HEK293 (cell line): ENCODE measurements at regions not wholly inside any gene's neighbourhood (a gene's known extent, or its start where the extent isn't known, plus 50 kb on each side); places are given as distances from the start of the nearest gene placed in this dataset.

Experiments
- CTCF ChIA-PET: fragments of 350-600 bp; formaldehyde crosslinking; extraction: SDS; loops from one replicate; lab custom pipeline; 2021; ENCODE audit warnings: antibody characterized with exemption; lab: Yijun Ruan, JAX
- POLR2A ChIA-PET: fragments of 300-600 bp; formaldehyde crosslinking; extraction: SDS; loops from one replicate; lab custom pipeline; 2020; ENCODE audit warnings: antibody characterized with exemption, inconsistent platforms; lab: Yijun Ruan, JAX
- H3K27ac ChIP-seq: fragments of 200-500 bp; sonication (Bioruptor generic); 2 replicates; pipeline ENCODE4 v1.5.1; 2014; ENCODE audit warnings: low read depth, low read length, control low read depth, inconsistent platforms; ENCODE audit errors: extremely low read depth
- H3K36me3 ChIP-seq, 2 experiments: fragments of 200-500 bp in 1 of 2; sonication (Bioruptor generic) in 1 of 2; 1 replicate in 1 of 2; 2 replicates in 1 of 2; pipeline ENCODE4 v1.5.1; 2014 to 2017; ENCODE audit warnings: inconsistent platforms in 2 of 2, low read length in 2 of 2; ENCODE audit not compliant: control insufficient read depth in 2 of 2, insufficient read depth in 1 of 2
- H3K4me1 ChIP-seq: fragments of 200-500 bp; sonication (Bioruptor generic); 2 replicates; pipeline ENCODE4 v1.5.1; 2014; ENCODE audit warnings: mild to moderate bottlenecking, low read length, inconsistent platforms; ENCODE audit not compliant: control insufficient read depth, insufficient read depth
- H3K4me3 ChIP-seq: 2 replicates; pipeline ENCODE4 v1.5.1; 2011; ENCODE audit warnings: low read depth, mild to moderate bottlenecking, control low read depth, low read length, moderate library complexity
- H3K9me3 ChIP-seq: fragments of 200-500 bp; sonication (Bioruptor generic); 2 replicates; pipeline ENCODE4 v1.5.1; 2014; ENCODE audit warnings: low read depth, low read length, inconsistent platforms; ENCODE audit not compliant: control insufficient read depth, insufficient read depth
- AEBP2 ChIP-seq: fragments of 450-650 bp; formaldehyde crosslinking; IDR thresholded peaks from 2 replicates; pipeline ENCODE4 v1.5.1; 2016; ENCODE audit warnings: missing biosample characterization, missing genetic modification characterization, borderline replicate concordance
- CTCF ChIP-seq: fragments of 450-650 bp; formaldehyde crosslinking; IDR thresholded peaks from 2 replicates; pipeline ENCODE4 v1.5.1; 2016; ENCODE audit warnings: missing biosample characterization, missing genetic modification characterization
- GFI1B ChIP-seq: fragments of 450-650 bp; formaldehyde crosslinking; IDR thresholded peaks from 2 replicates; pipeline ENCODE4 v1.5.1; 2016; ENCODE audit warnings: missing biosample characterization, missing genetic modification characterization
- HOXC10 ChIP-seq: sonication (generic); formaldehyde crosslinking; IDR thresholded peaks from 2 replicates; pipeline ENCODE4 v1.8.1; 2023; ENCODE audit warnings: mild to moderate bottlenecking, missing genetic modification reagents
- PRDM4 ChIP-seq: fragments of 450-650 bp; formaldehyde crosslinking; IDR thresholded peaks from 2 replicates; pipeline ENCODE4 v1.5.1; 2017; ENCODE audit warnings: missing biosample characterization, missing genetic modification characterization
- TRIM28 ChIP-seq: IDR thresholded peaks from 2 replicates; pipeline ENCODE4 v1.6.1; 2011; ENCODE audit warnings: low read length, control low read depth, borderline replicate concordance
- ZBTB7A ChIP-seq: fragments of 450-650 bp; formaldehyde crosslinking; IDR thresholded peaks from 2 replicates; pipeline ENCODE4 v1.5.1; 2016; ENCODE audit warnings: low read depth, missing biosample characterization, missing genetic modification characterization
- ZEB2 ChIP-seq: fragments of 450-650 bp; formaldehyde crosslinking; IDR thresholded peaks from 2 replicates; pipeline ENCODE4 v1.5.1; 2016; ENCODE audit warnings: missing biosample characterization, missing genetic modification characterization
- ZNF157 ChIP-seq: fragments of 450-650 bp; formaldehyde crosslinking; IDR thresholded peaks from 2 replicates; pipeline ENCODE4 v1.5.1; 2016; ENCODE audit warnings: missing biosample characterization, missing genetic modification characterization
- ZNF16 ChIP-seq: fragments of 450-650 bp; formaldehyde crosslinking; IDR thresholded peaks from 2 replicates; pipeline ENCODE4 v1.5.1; 2016; ENCODE audit warnings: low read depth, missing biosample characterization, missing genetic modification characterization
- ZNF202 ChIP-seq: fragments of 450-650 bp; formaldehyde crosslinking; IDR thresholded peaks from 2 replicates; pipeline ENCODE4 v1.5.1; 2016; ENCODE audit warnings: missing biosample characterization, missing genetic modification characterization, borderline replicate concordance
- ZNF26 ChIP-seq: fragments of 450-650 bp; formaldehyde crosslinking; IDR thresholded peaks from 2 replicates; pipeline ENCODE4 v1.5.1; 2016; ENCODE audit warnings: missing biosample characterization, missing genetic modification characterization
- ZNF280D ChIP-seq: fragments of 450-650 bp; formaldehyde crosslinking; IDR thresholded peaks from 2 replicates; pipeline ENCODE4 v1.5.1; 2016; ENCODE audit warnings: missing biosample characterization, missing genetic modification characterization
- ZNF362 ChIP-seq: fragments of 450-650 bp; formaldehyde crosslinking; IDR thresholded peaks from 2 replicates; pipeline ENCODE4 v1.5.1; 2016; ENCODE audit warnings: missing biosample characterization, missing genetic modification characterization
- ZNF366 ChIP-seq: fragments of 450-650 bp; formaldehyde crosslinking; conservative IDR thresholded peaks from 2 replicates; pipeline ENCODE4 v1.5.1; 2016; ENCODE audit warnings: missing biosample characterization, missing genetic modification characterization
- ZNF529 ChIP-seq: fragments of 450-650 bp; formaldehyde crosslinking; IDR thresholded peaks from 2 replicates; pipeline ENCODE4 v1.5.1; 2017; ENCODE audit warnings: missing genetic modification characterization, missing biosample characterization; ENCODE audit not compliant: insufficient replicate concordance
- ZNF549 ChIP-seq: fragments of 450-650 bp; IDR thresholded peaks from 2 replicates; pipeline ENCODE4 v1.5.1; 2018; ENCODE audit warnings: missing biosample characterization, missing genetic modification characterization, mild to moderate bottlenecking, inconsistent platforms, moderate library complexity
- ZNF623 ChIP-seq: fragments of 450-650 bp; formaldehyde crosslinking; IDR thresholded peaks from 2 replicates; pipeline ENCODE4 v1.5.1; 2016; ENCODE audit warnings: missing biosample characterization, missing genetic modification characterization
- ZNF654 ChIP-seq: fragments of 450-650 bp; formaldehyde crosslinking; IDR thresholded peaks from 2 replicates; pipeline ENCODE4 v1.5.1; 2016; ENCODE audit warnings: low read depth, missing biosample characterization, missing genetic modification characterization
- ZNF658 ChIP-seq: fragments of 450-650 bp; formaldehyde crosslinking; IDR thresholded peaks from 2 replicates; pipeline ENCODE4; 2016; ENCODE audit warnings: missing biosample characterization, missing genetic modification characterization
- ZNF692 ChIP-seq: fragments of 450-650 bp; formaldehyde crosslinking; IDR thresholded peaks from 2 replicates; pipeline ENCODE4 v1.5.1; 2016; ENCODE audit warnings: missing biosample characterization, missing genetic modification characterization
- ZNF76 ChIP-seq: fragments of 450-650 bp; formaldehyde crosslinking; IDR thresholded peaks from 2 replicates; pipeline ENCODE4; 2016; ENCODE audit warnings: low read depth, missing biosample characterization, missing genetic modification characterization, borderline replicate concordance
- ZNF830 ChIP-seq: fragments of 450-650 bp; IDR thresholded peaks from 2 replicates; pipeline ENCODE4 v1.5.0; 2018; ENCODE audit warnings: missing biosample characterization, missing genetic modification characterization, low read depth, mild to moderate bottlenecking, moderate library complexity
- ZSCAN23 ChIP-seq: fragments of 450-650 bp; formaldehyde crosslinking; IDR thresholded peaks from 2 replicates; pipeline ENCODE4 v1.5.1; 2016; ENCODE audit warnings: missing biosample characterization, missing genetic modification characterization

- no peaks in the 10 kb centered on the region for H3K36me3 ChIP-seq
- H3K4me1 ChIP-seq = no peaks in the 10 kb centered on the region
- ChIA-PET POLR2A (no interaction called here), CTCF (no interaction called here)
- no peak overlapping the region for H3K4me3 ChIP-seq
- no peak overlapping the region for H3K27ac ChIP-seq
- TF ChIP-seq ZNF362 (tag by site-specific recombination) = no peak
- no peak for TF ChIP-seq ZNF549 (tag by site-specific recombination)
- TF ChIP-seq TRIM28 = no peak
- TF ChIP-seq AEBP2 (tag by site-specific recombination) = no peak
- no peak for TF ChIP-seq ZNF157 (tag by site-specific recombination)
- no peak for TF ChIP-seq ZNF654
- TF ChIP-seq ZNF529 (tag by site-specific recombination) = no peak
- TF ChIP-seq ZNF830 = no peak
- no peak for TF ChIP-seq ZSCAN23
- TF ChIP-seq ZNF202 = no peak
- no peak for TF ChIP-seq HOXC10
- no peak for TF ChIP-seq ZNF692 (tag by site-specific recombination)
- TF ChIP-seq, all 188 proteins: peak for 0
- no peaks in the 10 kb centered on the region for H3K9me3 ChIP-seq
Observed at GRCh38 chr4:144463236-144463635, 182.7 kb upstream of the HHIP start.

- H3K4me1 ChIP-seq = no peaks in the 10 kb centered on the region
- H3K36me3 ChIP-seq = no peaks in the 10 kb centered on the region
- ChIA-PET POLR2A (no interaction called here), CTCF (no interaction called here)
- no peaks in the 10 kb centered on the region for H3K9me3 ChIP-seq
- no peak overlapping the region for H3K27ac ChIP-seq
- no peak overlapping the region for H3K4me3 ChIP-seq
- TF ChIP-seq PRDM4 (no peak), ZNF26 (no peak), ZNF16 (tag by site-specific recombination) (no peak), ZNF623 (tag by site-specific recombination) (no peak), ZNF658 (tag by site-specific recombination) (no peak), ZNF76 (tag by site-specific recombination) (no peak), ZEB2 (tag by site-specific recombination) (no peak), GFI1B (tag by site-specific recombination) (no peak), ZNF280D (tag by site-specific recombination) (no peak), CTCF (tag by site-specific recombination) (no peak), ZBTB7A (tag by site-specific recombination) (no peak), ZNF366 (no peak)
Observed at GRCh38 chr4:144463896-144464295, 182.1 kb upstream of the HHIP start.
